IMR-90 (cell line): ENCODE measurements at regions not wholly inside any gene's neighbourhood (a gene's known extent, or its start where the extent isn't known, plus 50 kb on each side); places are given as distances from the start of the nearest gene placed in this dataset.

Experiments
- ATAC-seq: fragments of 200-7000 bp; cut with Tn5 transposase; 2 replicates; pipeline ENCODE4 v1.9.1; 2020; ENCODE audit warnings: low read depth, mild to moderate bottlenecking, moderate library complexity
- BruUV-seq: library from RNA; stranded (reverse); fragments of 400-500 nt; replicated peaks from 2 replicates; lab custom pipeline; 2021; lab: Mats Ljungman, UMichigan
- CTCF ChIA-PET: fragments of 300-600 bp; formaldehyde crosslinking; extraction: SDS; loops from one replicate; lab custom pipeline; 2021; ENCODE audit warnings: antibody characterized with exemption; lab: Yijun Ruan, JAX
- POLR2A ChIA-PET: fragments of 300-600 bp; sonication (Branson Sonifier 250); formaldehyde crosslinking; loops from one replicate; lab custom pipeline; 2022; ENCODE audit warnings: antibody characterized with exemption; ENCODE audit not compliant: unreplicated experiment; lab: Charles Lee
- DNase-seq: peaks from one replicate; pipeline ENCODE4 v3.0.0; 2013
- H2AFZ ChIP-seq: replicated peaks from 2 replicates; pipeline ENCODE3; 2013; ENCODE audit warnings: low read length, mild to moderate bottlenecking; ENCODE audit not compliant: poor library complexity
- H2AK5ac ChIP-seq: 2 replicates; pipeline ENCODE4 v1.6.1; 2013; ENCODE audit warnings: low read depth, low read length, inconsistent platforms
- H2AK9ac ChIP-seq: replicated peaks from 2 replicates; pipeline ENCODE3; 2013; ENCODE audit warnings: mild to moderate bottlenecking, low read depth, low read length, moderate library complexity; ENCODE audit not compliant: poor library complexity
- H2BK120ac ChIP-seq: 2 replicates; pipeline ENCODE4 v1.6.1; 2013; ENCODE audit warnings: low read depth, low read length, inconsistent platforms
- H2BK15ac ChIP-seq: 3 replicates; pipeline ENCODE4 v1.6.1; 2013; ENCODE audit warnings: low read depth, low read length, inconsistent platforms
- H2BK20ac ChIP-seq: 2 replicates; pipeline ENCODE4 v1.6.1; 2013; ENCODE audit warnings: low read depth, mild to moderate bottlenecking, inconsistent platforms, low read length, moderate library complexity
- H2BK5ac ChIP-seq: 2 replicates; pipeline ENCODE4 v1.6.1; 2013; ENCODE audit warnings: mild to moderate bottlenecking, low read depth, low read length, inconsistent platforms; ENCODE audit not compliant: poor library complexity, severe bottlenecking
- H3K14ac ChIP-seq: replicated peaks from 2 replicates; pipeline ENCODE4 v1.6.1; 2013; ENCODE audit warnings: low read depth, low read length, inconsistent platforms
- H3K18ac ChIP-seq: 2 replicates; pipeline ENCODE4 v1.6.1; 2013; ENCODE audit warnings: low read depth, low read length, control low read depth
- H3K23ac ChIP-seq: 2 replicates; pipeline ENCODE4 v1.6.1; 2013; ENCODE audit warnings: low read depth, low read length, inconsistent platforms
- H3K27ac ChIP-seq: 2 replicates; pipeline ENCODE4 v1.5.1; 2013; ENCODE audit warnings: mild to moderate bottlenecking, control low read depth, low read length; ENCODE audit not compliant: insufficient read depth
- H3K27me3 ChIP-seq: 2 replicates; pipeline ENCODE4 v1.6.1; 2013; ENCODE audit warnings: low read length; ENCODE audit not compliant: control insufficient read depth, insufficient read depth
- H3K36me3 ChIP-seq: 2 replicates; pipeline ENCODE4 v1.6.1; 2013; ENCODE audit warnings: low read length, mixed read lengths; ENCODE audit not compliant: control insufficient read depth, insufficient read depth
- H3K4ac ChIP-seq: 2 replicates; pipeline ENCODE4 v1.6.1; 2013; ENCODE audit warnings: low read depth, low read length, inconsistent platforms
- H3K4me1 ChIP-seq: 2 replicates; pipeline ENCODE4 v1.6.1; 2013; ENCODE audit warnings: low read length, mixed read lengths; ENCODE audit not compliant: control insufficient read depth, insufficient read depth
- H3K4me2 ChIP-seq: 2 replicates; pipeline ENCODE4 v1.6.1; 2013; ENCODE audit warnings: low read depth, mild to moderate bottlenecking, control low read depth, low read length, moderate library complexity
- H3K4me3 ChIP-seq: 2 replicates; pipeline ENCODE4 v1.5.1; 2013; ENCODE audit warnings: low read depth, mild to moderate bottlenecking, control low read depth, low read length, moderate library complexity; ENCODE audit not compliant: insufficient read depth
- H3K56ac ChIP-seq: 2 replicates; pipeline ENCODE4 v1.6.1; 2013; ENCODE audit warnings: low read length, inconsistent platforms; ENCODE audit not compliant: insufficient read depth; ENCODE audit errors: extremely low read depth
- H3K79me1 ChIP-seq, 2 experiments: 2 replicates each; pipeline ENCODE4 v1.6.1; 2013; ENCODE audit warnings: low read length in 2 of 2, inconsistent platforms in 1 of 2, low read depth in 1 of 2
- H3K9ac ChIP-seq: 2 replicates; pipeline ENCODE4 v1.6.1; 2013; ENCODE audit warnings: low read depth, low read length, control low read depth
- H3K9me1 ChIP-seq: 2 replicates; pipeline ENCODE4 v1.6.1; 2013; ENCODE audit warnings: low read length, inconsistent platforms; ENCODE audit not compliant: insufficient read depth
- H3K9me3 ChIP-seq: 2 replicates; pipeline ENCODE4 v1.6.1; 2013; ENCODE audit warnings: low read length; ENCODE audit not compliant: control insufficient read depth, insufficient read depth
- H4K20me1 ChIP-seq: 2 replicates; pipeline ENCODE4 v1.6.1; 2013; ENCODE audit warnings: low read length, inconsistent platforms; ENCODE audit not compliant: insufficient read depth
- H4K5ac ChIP-seq: 2 replicates; pipeline ENCODE4 v1.6.1; 2013; ENCODE audit warnings: mild to moderate bottlenecking, low read depth, low read length, control low read depth
- H4K8ac ChIP-seq, 2 experiments: 2 replicates each; pipeline ENCODE4 v1.6.1; 2013; ENCODE audit warnings: low read depth in 2 of 2, low read length in 2 of 2, control low read depth in 1 of 2, inconsistent platforms in 1 of 2
- H4K91ac ChIP-seq: 2 replicates; pipeline ENCODE4 v1.6.1; 2013; ENCODE audit warnings: low read depth, low read length, inconsistent platforms; ENCODE audit not compliant: insufficient read depth
- BHLHE40 ChIP-seq: fragments of 150-350 bp; IDR thresholded peaks from 2 replicates; pipeline ENCODE4 v1.6.1; 2016; ENCODE audit warnings: mild to moderate bottlenecking, low read depth, low read length
- CEBPB ChIP-seq: IDR thresholded peaks from 2 replicates; pipeline ENCODE4 v1.6.1; 2012; ENCODE audit warnings: low read depth, low read length, improper control_type of control experiment
- CTCF ChIP-seq: conservative IDR thresholded peaks from 2 replicates; pipeline ENCODE4 v1.5.1; 2012; ENCODE audit warnings: mild to moderate bottlenecking, low read depth, low read length, improper control_type of control experiment
- ELK1 ChIP-seq: fragments of 150-350 bp; IDR thresholded peaks from 2 replicates; pipeline ENCODE4 v1.6.1; 2016; ENCODE audit warnings: low read depth, mild to moderate bottlenecking, low read length, moderate library complexity, borderline replicate concordance
- MXI1 ChIP-seq: IDR thresholded peaks from 2 replicates; pipeline ENCODE4 v1.6.1; 2012; ENCODE audit warnings: low read depth, mild to moderate bottlenecking, low read length, moderate library complexity, borderline replicate concordance
- RAD21 ChIP-seq: IDR thresholded peaks from 2 replicates; pipeline ENCODE4 v1.6.1; 2012; ENCODE audit warnings: low read length, improper control_type of control experiment
- RCOR1 ChIP-seq: IDR thresholded peaks from 2 replicates; pipeline ENCODE4 v1.6.1; 2012; ENCODE audit warnings: mild to moderate bottlenecking, low read length, improper control_type of control experiment; ENCODE audit not compliant: insufficient replicate concordance
- USF2 ChIP-seq: fragments of 150-350 bp; IDR thresholded peaks from 2 replicates; pipeline ENCODE4 v1.6.1; 2017; ENCODE audit warnings: mild to moderate bottlenecking, antibody characterized with exemption, low read length, low read depth
- dilution Hi-C: fragments of 300-500 bp; cut with HindIII; formaldehyde crosslinking; loops from one replicate; pipeline ENCODE4 v1.14.3; 2018; ENCODE audit warnings: low sequenced_read_pairs; ENCODE audit not compliant: unreplicated experiment
- in situ Hi-C: fragments of 300-500 bp; cut with MboI; formaldehyde crosslinking; loops from 3 replicates; pipeline ENCODE4 v1.14.3; 2019; ENCODE audit warnings: low sequenced_read_pairs, inconsistent platforms, mixed read lengths
- intact Hi-C: fragments of 100-400 bp; cut with micrococcal nuclease; formaldehyde crosslinking; loops from 2 replicates; pipeline ENCODE4 v1.10.0; 2022

GRCh38 chr7:43041724-43042123 is 70.7 kb upstream of the HECW1 start:
- Histone ChIP-seq H4K91ac (no peak overlapping the region), H3K56ac (no peak overlapping the region), H4K20me1 (no peaks in the 10 kb centered on the region), H2AK5ac (no peak overlapping the region), H3K27ac (no peak overlapping the region), H4K8ac (no peak overlapping the region), H3K4ac (no peak overlapping the region), H3K9ac (no peak overlapping the region), H3K79me1 (no peaks in the 10 kb centered on the region), H3K9me1 (no peaks in the 10 kb centered on the region), H2BK15ac (no peak overlapping the region), H3K18ac (no peak overlapping the region), H3K27me3 (no peaks in the 10 kb centered on the region), H3K23ac (no peak overlapping the region), H3K4me3 (no peak overlapping the region), H3K9me3 (no peaks in the 10 kb centered on the region), H2AK9ac (no peak overlapping the region), H2AFZ (no peak overlapping the region), H2BK5ac (no peak overlapping the region), H3K14ac (no peak overlapping the region), H3K4me1 (no peaks in the 10 kb centered on the region; the same call in 1 of the 2 replicates), H3K4me2 (no peak overlapping the region), H2BK120ac (no peak overlapping the region), H3K36me3 (no peaks in the 10 kb centered on the region), H4K5ac (no peak overlapping the region), H2BK20ac (no peak overlapping the region)
- ATAC-seq: no peak
- in situ Hi-C loops (no loop called here), dilution Hi-C loops (no loop called here), intact Hi-C loops (no loop called here)
- no peak for DNase-seq
- TF ChIP-seq RCOR1 (no peak), MXI1 (no peak), RAD21 (no peak), CEBPB (no peak), BHLHE40 (no peak), ELK1 (no peak), USF2 (no peak), CTCF (no peak)
- no TSS peak for BruUV-seq
- CTCF ChIA-PET: no interaction called here
- POLR2A ChIA-PET: no interaction called here
